ENCODE measurements at regions not wholly inside any gene's neighbourhood (a gene's known extent, or its start where the extent isn't known, plus 50 kb on each side); places are given as distances from the start of the nearest gene placed in this dataset.

DNA sequence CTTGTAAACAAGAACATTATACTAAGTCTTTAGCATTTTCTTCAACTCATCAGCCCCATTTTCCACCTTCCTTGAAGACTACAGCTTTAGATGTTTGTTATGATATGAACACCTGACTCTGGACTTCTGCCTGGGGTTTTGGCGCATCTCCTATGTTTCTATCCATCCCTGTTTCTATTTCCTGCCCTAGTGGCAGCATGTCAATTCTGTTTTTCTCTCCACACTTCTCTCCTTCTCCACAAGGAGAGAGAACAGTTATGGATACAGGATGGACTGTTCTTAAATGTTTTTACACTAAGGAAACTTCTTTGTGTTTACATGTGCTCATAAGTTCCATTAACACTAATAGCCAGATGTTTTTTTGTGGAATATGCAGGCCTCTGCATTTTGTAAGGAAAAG is 423.3 kb upstream of the IL12A start:
- H3K27me3 ChIP-seq (ENCODE audit: low read depth): no peaks in the 10 kb centered on the region
- no peaks in the 10 kb centered on the region for H3K4me1 ChIP-seq
- TF ChIP-seq CTCF (IDR thresholded peaks at IDR 0.05; ENCODE audit: borderline replicate concordance): no peak
- intact Hi-C loops (cut with micrococcal nuclease): no loop called here
- H3K4me3 ChIP-seq: no peak overlapping the region
- H3K9me3 ChIP-seq (replicated peaks): peaks cover 5% of the 10 kb centered on the region
- no peak for DNase-seq
- no peaks in the 10 kb centered on the region for H3K36me3 ChIP-seq
- no peak overlapping the region for H3K27ac ChIP-seq (replicated peaks)

DNA sequence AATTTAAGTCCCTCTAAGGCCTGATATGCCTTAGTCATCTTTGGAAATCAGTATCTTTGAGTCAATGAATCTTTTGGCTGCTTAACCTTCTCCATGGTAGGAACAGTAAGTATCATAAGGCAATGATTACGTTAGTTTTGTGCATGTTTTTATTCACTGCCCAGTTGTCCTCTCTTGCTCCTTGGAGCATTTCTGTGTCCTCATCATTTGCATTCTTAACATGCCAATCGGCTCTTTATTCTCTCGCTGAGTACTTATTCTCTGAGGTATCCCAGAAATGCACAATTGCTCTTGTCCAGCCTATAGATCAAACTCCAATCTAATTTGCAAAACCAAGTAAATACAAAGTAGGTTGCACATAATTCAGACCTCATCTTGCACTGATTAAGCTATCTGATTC is 405.0 kb upstream of the IL12A start:
- Histone ChIP-seq H3K4me3 (no peak overlapping the region), H3K27me3 (ENCODE audit: low read depth) (no peaks in the 10 kb centered on the region), H3K27ac (replicated peaks) (no peak overlapping the region), H3K4me1 (no peaks in the 10 kb centered on the region), H3K36me3 (no peaks in the 10 kb centered on the region), H3K9me3 (replicated peaks) (no peaks in the 10 kb centered on the region)
- intact Hi-C loops (cut with micrococcal nuclease): no loop called here
- DNase-seq: no peak
- no peak for TF ChIP-seq CTCF (IDR thresholded peaks at IDR 0.05; ENCODE audit: borderline replicate concordance)

DNA sequence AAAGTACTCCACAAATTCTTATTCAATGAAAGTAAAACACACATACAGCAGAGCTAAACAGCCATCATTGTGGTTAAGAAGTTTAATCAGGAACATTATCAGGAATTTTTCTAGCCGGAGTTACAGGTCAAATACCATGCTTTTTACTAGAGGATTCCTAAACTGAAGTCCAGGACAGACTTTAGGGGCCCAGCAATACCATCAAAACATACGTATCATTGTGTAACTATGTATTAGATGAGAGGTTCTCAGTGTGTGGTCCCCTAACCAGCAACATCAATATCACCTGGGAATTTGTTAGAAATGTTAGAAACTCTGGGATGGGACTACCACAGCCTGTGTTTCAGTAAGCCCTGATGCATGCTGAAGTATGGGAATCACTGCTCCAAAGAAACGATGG is 404.2 kb upstream of the IL12A start:
- Histone ChIP-seq H3K36me3 (no peaks in the 10 kb centered on the region), H3K27ac (replicated peaks) (no peak overlapping the region), H3K9me3 (replicated peaks) (no peaks in the 10 kb centered on the region), H3K4me1 (no peaks in the 10 kb centered on the region), H3K4me3 (no peak overlapping the region), H3K27me3 (ENCODE audit: low read depth) (no peaks in the 10 kb centered on the region)
- no peak for TF ChIP-seq CTCF (IDR thresholded peaks at IDR 0.05; ENCODE audit: borderline replicate concordance)
- DNase-seq: no peak
- intact Hi-C loops (cut with micrococcal nuclease): no loop called here

DNA sequence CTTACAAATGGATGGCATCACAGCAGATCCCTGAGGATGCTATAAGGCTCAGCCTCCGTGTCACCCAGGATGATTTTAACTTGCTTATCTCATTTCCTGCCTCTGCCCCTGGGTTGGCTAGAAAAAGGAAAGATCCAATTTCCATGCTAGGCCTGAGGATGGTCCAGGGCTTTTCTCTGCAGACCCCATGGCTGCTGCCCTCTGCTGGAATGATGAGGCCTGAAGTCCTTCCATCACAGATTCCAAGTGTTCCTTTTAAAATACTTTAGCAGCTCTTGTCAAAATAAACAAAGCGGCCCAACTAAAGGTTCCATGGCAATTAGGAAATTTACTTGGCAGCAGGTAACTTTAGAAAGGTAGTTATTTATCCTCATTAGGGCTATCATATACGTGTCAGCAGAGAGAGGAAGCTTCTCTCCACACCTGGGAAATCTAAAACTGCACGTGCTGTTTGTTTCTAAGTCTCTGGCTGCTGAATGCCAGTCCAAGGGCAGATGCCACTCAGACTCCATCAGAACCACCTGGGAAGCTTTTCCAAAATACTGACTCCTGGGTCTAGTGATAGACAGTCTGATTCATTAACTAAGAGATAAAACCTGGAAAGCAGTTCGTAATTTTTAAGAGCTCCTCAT is 401.9 kb upstream of the IL12A start:
- Histone ChIP-seq H3K36me3 (no peaks in the 10 kb centered on the region), H3K4me3 (no peak overlapping the region), H3K27me3 (ENCODE audit: low read depth) (no peaks in the 10 kb centered on the region), H3K4me1 (no peaks in the 10 kb centered on the region), H3K27ac (replicated peaks) (no peak overlapping the region), H3K9me3 (replicated peaks) (no peaks in the 10 kb centered on the region)
- DNase-seq: no peak
- peak; percentile 51 for TF ChIP-seq CTCF (IDR thresholded peaks at IDR 0.05; ENCODE audit: borderline replicate concordance)
- intact Hi-C loops (cut with micrococcal nuclease): no loop called here

DNA sequence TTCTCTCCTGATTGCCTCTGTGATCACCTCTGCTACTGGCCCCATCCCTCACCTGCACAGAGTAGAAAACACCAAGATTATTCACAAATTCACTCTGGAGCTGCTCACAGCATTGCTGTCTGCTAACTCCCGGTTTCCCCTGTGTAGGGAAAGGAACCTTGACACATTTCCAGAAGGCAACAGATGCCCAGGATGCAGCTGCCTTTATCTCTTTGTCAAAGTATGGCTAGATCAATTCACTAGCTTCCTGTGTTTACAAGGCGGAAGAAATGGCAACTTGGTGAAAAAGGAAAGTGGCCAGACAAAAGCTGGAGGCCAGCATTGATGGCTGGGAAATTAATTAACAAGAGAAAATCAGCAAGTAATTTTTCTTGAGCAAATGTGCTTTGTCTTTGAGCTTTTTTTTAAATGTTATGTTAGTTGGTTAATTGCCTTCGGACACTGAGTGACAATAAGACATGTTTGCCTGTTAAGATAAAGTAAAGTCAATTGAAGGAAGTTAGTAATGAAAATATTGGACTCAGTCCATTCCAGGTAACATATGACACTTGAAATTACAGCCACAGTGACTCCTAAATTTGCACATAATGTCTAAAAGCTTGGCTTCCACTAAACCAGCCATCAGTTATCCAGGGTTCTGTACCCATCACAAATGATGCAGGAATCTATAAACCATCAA is 394.6 kb upstream of the IL12A start:
- Histone ChIP-seq H3K27ac (replicated peaks) (no peak overlapping the region), H3K4me3 (no peak overlapping the region), H3K4me1 (no peaks in the 10 kb centered on the region), H3K36me3 (no peaks in the 10 kb centered on the region), H3K9me3 (replicated peaks) (peaks cover 16% of the 10 kb centered on the region), H3K27me3 (ENCODE audit: low read depth) (no peaks in the 10 kb centered on the region)
- intact Hi-C loops (cut with micrococcal nuclease): no loop called here
- DNase-seq: no peak
- TF ChIP-seq CTCF (IDR thresholded peaks at IDR 0.05; ENCODE audit: borderline replicate concordance): no peak
